ENCODE measurements at regions not wholly inside any gene's neighbourhood (a gene's known extent, or its start where the extent isn't known, plus 50 kb on each side); places are given as distances from the start of the nearest gene placed in this dataset.
"Not testable (repeated sequence)": the region's sequence is repeated elsewhere in the genome, so short reads cannot be mapped to it uniquely, and the experiment has no call there.

DNA sequence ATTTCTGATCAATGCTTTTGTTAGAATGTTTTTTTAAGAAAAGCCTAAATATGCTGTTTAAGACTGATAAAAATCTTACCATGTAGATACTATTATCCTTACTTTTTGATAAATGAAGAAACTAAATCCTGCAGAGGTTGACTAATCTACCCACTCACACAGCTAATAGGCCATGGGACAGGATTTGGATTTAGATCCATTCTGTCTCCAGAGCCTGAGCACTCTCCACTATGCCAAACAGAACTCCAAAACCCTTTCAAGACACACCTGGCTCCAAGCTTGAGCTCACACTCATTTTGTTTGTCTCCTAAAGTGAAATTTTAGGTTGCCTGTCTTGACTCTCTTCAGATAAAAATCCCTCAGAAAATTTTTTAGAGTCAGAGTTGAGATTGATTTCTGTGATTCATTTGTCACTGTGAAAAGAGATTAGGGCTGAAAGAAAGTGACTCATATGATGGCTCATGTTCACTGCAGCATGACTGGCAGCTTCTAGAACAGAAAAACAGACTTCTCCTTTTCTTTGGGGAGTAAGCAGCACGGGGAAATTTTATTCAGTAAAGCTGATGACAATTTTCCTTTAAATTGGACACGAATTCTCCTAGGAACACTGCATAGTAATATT, 132.3 kb upstream of the POT1 start:
- Histone ChIP-seq H3K27ac (peak overlapping the region; percentile 10 to 60), H3K27me3 (replicated peaks; ENCODE audit: insufficient read depth) (no peaks in the 10 kb centered on the region), H3K9me3 (no peaks in the 10 kb centered on the region), H3K4me3 (peak overlapping the region; percentile 15), H3K36me3 (no peaks in the 10 kb centered on the region), H3K4me1 (ENCODE audit: control insufficient read depth in 1 of 2, low read depth in 2 of 2) (peaks cover 15 to 16% of the 10 kb centered on the region in 2 donors)
- DNase-seq (ENCODE audit: low spot score) (no peak), ATAC-seq (ENCODE audit: insufficient number of reproducible peaks, low FRiP score, low read depth) (peak; percentile 62)
- no peak for TF ChIP-seq CTCF (IDR thresholded peaks at IDR 0.05)

GRCh38 chr7:125061083-125061745, 131.6 kb upstream of the POT1 start:
- DNase-seq (ENCODE audit: low spot score); H3K9me3 ChIP-seq; H3K4me3 ChIP-seq; H3K27me3 ChIP-seq (replicated peaks; ENCODE audit: insufficient read depth); ATAC-seq (ENCODE audit: insufficient number of reproducible peaks, low FRiP score, low read depth); H3K36me3 ChIP-seq: not testable (repeated sequence)
- Histone ChIP-seq H3K4me1 (ENCODE audit: control insufficient read depth in 1 of 2, low read depth in 2 of 2) (peaks cover 15 to 16% of the 10 kb centered on the region in 2 donors), H3K27ac (peak overlapping the region in 1 of 2 donors; percentile 60)

- Histone ChIP-seq H3K27me3 (replicated peaks; ENCODE audit: insufficient read depth) (no peaks in the 10 kb centered on the region), H3K27ac (no peak overlapping the region), H3K36me3 (no peaks in the 10 kb centered on the region), H3K9me3 (no peaks in the 10 kb centered on the region), H3K4me3 (no peak overlapping the region), H3K4me1 (ENCODE audit: control insufficient read depth in 1 of 2, low read depth in 2 of 2) (peaks cover 15 to 16% of the 10 kb centered on the region in 2 donors)
- peak; percentile 13 for TF ChIP-seq CTCF (IDR thresholded peaks at IDR 0.05)
- ATAC-seq (ENCODE audit: insufficient number of reproducible peaks, low FRiP score, low read depth) (no peak), DNase-seq (ENCODE audit: low spot score) (no peak)
These were observed 130.3 kb upstream of the POT1 start for GRCh38 chr7:125059861-125060456.

GRCh38 chr7:125057963-125058362, 128.3 kb upstream of the POT1 start:
- TF ChIP-seq CTCF (IDR thresholded peaks at IDR 0.05), result no peak
- DNase-seq (ENCODE audit: low spot score) (no peak), ATAC-seq (ENCODE audit: insufficient number of reproducible peaks, low FRiP score, low read depth) (no peak)
- no peaks in the 10 kb centered on the region for H3K9me3 ChIP-seq
- H3K27ac ChIP-seq, result no peak overlapping the region
- no peak overlapping the region for H3K4me3 ChIP-seq
- no peaks in the 10 kb centered on the region for H3K36me3 ChIP-seq
- H3K27me3 ChIP-seq (replicated peaks; ENCODE audit: insufficient read depth), result no peaks in the 10 kb centered on the region
- H3K4me1 ChIP-seq (ENCODE audit: control insufficient read depth in 1 of 2, low read depth in 2 of 2), result peaks cover 15 to 16% of the 10 kb centered on the region in 2 donors

DNA sequence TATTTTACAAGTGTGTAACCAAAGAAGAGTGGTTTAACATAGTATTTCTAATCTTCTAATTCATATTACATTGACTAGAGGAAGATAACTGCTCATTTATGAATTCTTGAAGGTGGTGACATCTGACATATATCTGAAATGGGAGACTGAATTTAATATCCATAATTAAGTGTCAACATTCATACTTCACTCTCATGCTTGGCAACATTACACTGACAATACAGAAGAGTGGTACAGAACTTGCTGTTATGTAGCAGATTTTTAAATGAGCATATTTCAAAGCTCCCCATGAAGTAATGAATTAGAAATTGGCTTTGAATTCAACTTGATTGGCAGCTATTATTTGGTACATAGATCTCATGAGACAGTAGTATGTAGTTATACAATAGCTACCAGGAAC, 125.8 kb upstream of the POT1 start:
- ATAC-seq (ENCODE audit: insufficient number of reproducible peaks, low FRiP score, low read depth), result no peak
- H3K27ac ChIP-seq, result no peak overlapping the region
- H3K27me3 ChIP-seq (replicated peaks; ENCODE audit: insufficient read depth), result no peaks in the 10 kb centered on the region
- H3K36me3 ChIP-seq, result no peaks in the 10 kb centered on the region
- DNase-seq (ENCODE audit: low spot score), result no peak
- H3K9me3 ChIP-seq, result no peaks in the 10 kb centered on the region
- peaks cover 0 to 6% of the 10 kb centered on the region in 2 donors for H3K4me1 ChIP-seq (ENCODE audit: control insufficient read depth in 1 of 2, low read depth in 2 of 2)
- H3K4me3 ChIP-seq, result no peak overlapping the region
- TF ChIP-seq CTCF (IDR thresholded peaks at IDR 0.05), result no peak
